ENCODE measurements at regions not wholly inside any gene's neighbourhood (a gene's known extent, or its start where the extent isn't known, plus 50 kb on each side); places are given as distances from the start of the nearest gene placed in this dataset.

GRCh38 chr3:148329481-148330235 lies 368.0 kb upstream of the AGTR1 start (continued):
- TF ChIP-seq REST (IDR thresholded peaks at IDR 0.05; ENCODE audit: unreplicated experiment) (no peak), ETS1 (IDR thresholded peaks at IDR 0.05) (no peak), EZH2 (IDR thresholded peaks at IDR 0.05; ENCODE audit: low read depth, unreplicated experiment) (no peak), EZH2phosphoT487 (IDR thresholded peaks at IDR 0.05; ENCODE audit: unreplicated experiment) (no peak), POLR2AphosphoS5 (IDR thresholded peaks at IDR 0.05; ENCODE audit: low read depth) (no peak)

GRCh38 chr3:148330542-148330941 lies 367.2 kb upstream of the AGTR1 start:
- peaks cover 22% of the 10 kb centered on the region for H3K4me1 Mint-ChIP-seq
- Histone ChIP-seq H3K79me2 (replicated peaks; ENCODE audit: insufficient read depth) (no peaks in the 10 kb centered on the region), H3K4me1 (ENCODE audit: insufficient read depth) (peaks cover 15% of the 10 kb centered on the region; the same call in 1 of the 2 replicates), H4K20me1 (replicated peaks; ENCODE audit: insufficient read depth) (no peaks in the 10 kb centered on the region), H3K4me3 (no peak overlapping the region), H3F3A (replicated peaks; ENCODE audit: low read depth) (no peaks in the 10 kb centered on the region), H2AFZ (no peak overlapping the region), H3K36me3 (ENCODE audit: insufficient read depth) (no peaks in the 10 kb centered on the region), H3K27ac (ENCODE audit: low read depth) (no peak overlapping the region), H3K4me2 (no peak overlapping the region), H3K27me3 (ENCODE audit: insufficient read depth) (no peaks in the 10 kb centered on the region), H3K9me2 (ENCODE audit: insufficient read depth) (no peaks in the 10 kb centered on the region)
- H3K27ac Mint-ChIP-seq, result peak overlapping the region; percentile 87
- no peak overlapping the region for H3K4me3 Mint-ChIP-seq
- H3K9me3 Mint-ChIP-seq, result no peaks in the 10 kb centered on the region; the same call in 2 of the 3 replicates
- no peak for DNase-seq (ENCODE audit: low spot score)
- H3K27me3 Mint-ChIP-seq (ENCODE audit: insufficient read depth, low read depth, poor library complexity), result peaks cover 2% of the 10 kb centered on the region
- no peaks in the 10 kb centered on the region for H3K36me3 Mint-ChIP-seq (ENCODE audit: low read depth)
- no peak for ATAC-seq
- TF ChIP-seq ZNF462 (CRISPR knock-in tag; IDR thresholded peaks at IDR 0.05) (no peak), NANOG (IDR thresholded peaks at IDR 0.05; ENCODE audit: borderline replicate concordance) (no peak), CTCF (conservative IDR thresholded peaks at IDR 0.05; ENCODE audit: low read depth in 2 of 2) (no peak), EZH2 (IDR thresholded peaks at IDR 0.05; ENCODE audit: low read depth, unreplicated experiment) (no peak), POLR2AphosphoS5 (IDR thresholded peaks at IDR 0.05; ENCODE audit: low read depth) (no peak), JUNB (IDR thresholded peaks at IDR 0.05; ENCODE audit: unreplicated experiment) (no peak)

Measured in GM23338 (cell line).